NB4 (cell line): ENCODE measurements at regions not wholly inside any gene's neighbourhood (a gene's known extent, or its start where the extent isn't known, plus 50 kb on each side); places are given as distances from the start of the nearest gene placed in this dataset.

Source experiments
- DNase-seq: peaks from one replicate; pipeline ENCODE4 v3.0.0; 2010; ENCODE audit warnings: low read depth
- H3K4me3 ChIP-seq: one replicate; pipeline ENCODE4 v1.5.1; 2011; ENCODE audit warnings: mild to moderate bottlenecking, low read depth, low read length, moderate library complexity
- MYC ChIP-seq: IDR thresholded peaks from 2 replicates; pipeline ENCODE4 v1.6.1; 2011; ENCODE audit warnings: low read depth, low read length
- POLR2A ChIP-seq: IDR thresholded peaks from 2 replicates; pipeline ENCODE4 v1.6.1; 2011; ENCODE audit warnings: mild to moderate bottlenecking; ENCODE audit not compliant: insufficient read length; ENCODE audit errors: extremely low read depth
- TF ChIP-seq, protein P1 (sequence below): IDR thresholded peaks from one replicate; pipeline ENCODE4 v1.5.1; 2012; ENCODE audit warnings: low read depth, low read length
- TF ChIP-seq, protein P2 (sequence below): IDR thresholded peaks from 2 replicates; pipeline ENCODE4 v1.6.1; 2011; ENCODE audit warnings: low read depth, low read length

DNA sequence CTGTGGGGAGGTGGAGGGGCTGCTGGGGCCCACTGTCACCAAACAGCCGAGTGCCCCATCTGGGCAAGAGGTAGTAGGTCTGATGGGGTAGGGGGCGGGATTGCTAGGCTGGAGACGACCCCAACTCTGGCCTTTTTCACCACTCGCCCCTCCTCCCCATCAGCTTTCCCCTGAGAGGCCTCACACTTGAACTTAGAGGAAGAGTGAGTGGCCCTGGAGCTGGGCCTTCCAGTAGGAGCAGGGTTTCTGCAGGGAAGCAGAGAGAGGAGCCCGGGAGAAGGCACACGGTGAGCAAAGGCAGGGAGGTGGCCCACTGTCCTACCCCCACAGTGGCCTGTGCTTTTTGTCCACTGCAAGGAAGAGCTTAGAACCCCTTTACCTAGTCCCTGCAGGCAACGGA lies 111.9 kb upstream of the WNT4 start:
- TF ChIP-seq, protein P1, sequence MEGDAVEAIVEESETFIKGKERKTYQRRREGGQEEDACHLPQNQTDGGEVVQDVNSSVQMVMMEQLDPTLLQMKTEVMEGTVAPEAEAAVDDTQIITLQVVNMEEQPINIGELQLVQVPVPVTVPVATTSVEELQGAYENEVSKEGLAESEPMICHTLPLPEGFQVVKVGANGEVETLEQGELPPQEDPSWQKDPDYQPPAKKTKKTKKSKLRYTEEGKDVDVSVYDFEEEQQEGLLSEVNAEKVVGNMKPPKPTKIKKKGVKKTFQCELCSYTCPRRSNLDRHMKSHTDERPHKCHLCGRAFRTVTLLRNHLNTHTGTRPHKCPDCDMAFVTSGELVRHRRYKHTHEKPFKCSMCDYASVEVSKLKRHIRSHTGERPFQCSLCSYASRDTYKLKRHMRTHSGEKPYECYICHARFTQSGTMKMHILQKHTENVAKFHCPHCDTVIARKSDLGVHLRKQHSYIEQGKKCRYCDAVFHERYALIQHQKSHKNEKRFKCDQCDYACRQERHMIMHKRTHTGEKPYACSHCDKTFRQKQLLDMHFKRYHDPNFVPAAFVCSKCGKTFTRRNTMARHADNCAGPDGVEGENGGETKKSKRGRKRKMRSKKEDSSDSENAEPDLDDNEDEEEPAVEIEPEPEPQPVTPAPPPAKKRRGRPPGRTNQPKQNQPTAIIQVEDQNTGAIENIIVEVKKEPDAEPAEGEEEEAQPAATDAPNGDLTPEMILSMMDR, result no peak
- no peak for TF ChIP-seq MYC
- TF ChIP-seq, protein P2, sequence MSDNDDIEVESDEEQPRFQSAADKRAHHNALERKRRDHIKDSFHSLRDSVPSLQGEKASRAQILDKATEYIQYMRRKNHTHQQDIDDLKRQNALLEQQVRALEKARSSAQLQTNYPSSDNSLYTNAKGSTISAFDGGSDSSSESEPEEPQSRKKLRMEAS, result no peak
- no peak overlapping the region for H3K4me3 ChIP-seq
- no peak for DNase-seq

DNA sequence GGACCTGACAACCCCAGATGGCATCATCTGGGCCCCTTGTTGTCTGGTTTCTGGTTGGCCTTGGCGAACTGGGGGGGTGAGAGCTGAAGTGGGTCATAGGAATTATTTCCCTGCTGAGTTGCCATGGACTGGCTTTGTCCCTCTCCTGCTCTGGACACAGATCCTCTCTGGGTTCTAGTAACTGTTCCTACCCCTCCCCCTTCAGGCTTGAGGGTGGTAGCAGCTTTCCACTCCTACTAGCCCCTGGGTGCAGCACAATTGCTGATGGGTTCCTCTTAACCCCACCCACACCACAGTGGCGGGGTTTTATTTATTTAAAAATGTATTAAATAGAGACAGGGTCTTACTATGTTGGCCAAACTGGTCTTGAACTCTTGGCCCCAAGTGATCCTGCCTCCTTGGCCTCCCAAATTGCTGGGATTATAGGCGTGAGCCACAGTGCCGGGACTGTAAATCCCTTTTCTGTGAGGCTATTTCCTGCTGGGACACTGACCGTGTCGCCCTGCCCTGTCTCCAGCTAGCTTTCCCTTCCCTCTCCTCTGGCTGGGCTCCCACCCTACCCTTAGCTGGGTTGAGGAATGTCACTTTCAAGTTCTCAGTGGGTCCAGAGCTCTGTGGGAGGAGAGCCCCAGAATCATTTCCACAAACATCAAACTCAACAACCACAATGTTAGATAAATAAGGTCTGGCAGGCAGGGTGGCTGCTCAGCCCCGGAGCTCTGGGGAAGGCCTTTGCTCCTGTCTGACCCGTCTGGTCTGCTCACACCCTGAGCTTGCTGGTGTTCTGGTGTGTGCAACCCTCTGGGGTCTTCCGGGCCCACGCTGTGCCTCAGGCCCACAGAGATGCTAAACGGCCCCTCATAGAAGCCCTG lies 112.7 kb upstream of the WNT4 start:
- no peak for DNase-seq
- TF ChIP-seq MYC (no peak), POLR2A (no peak)
- TF ChIP-seq, protein P1, result no peak
- no peak overlapping the region for H3K4me3 ChIP-seq

DNA sequence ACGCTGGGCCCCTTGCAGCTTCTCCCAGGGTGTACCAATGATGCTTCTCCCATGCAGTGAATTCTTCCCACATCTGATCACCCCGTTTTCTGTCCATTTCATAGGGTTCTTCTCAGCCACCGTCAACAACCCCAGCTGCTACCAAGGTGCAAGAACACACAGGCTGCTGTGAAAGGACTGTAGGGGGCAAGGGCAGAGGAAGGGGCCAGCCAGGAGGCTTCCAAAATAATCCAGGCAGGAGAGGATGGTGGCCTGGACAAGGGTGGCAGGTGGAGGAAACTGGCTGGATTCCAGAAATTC lies 113.3 kb upstream of the WNT4 start:
- DNase-seq, result no peak
- H3K4me3 ChIP-seq, result no peak overlapping the region
- TF ChIP-seq, protein P2, result no peak
- TF ChIP-seq MYC (no peak), POLR2A (no peak)
- TF ChIP-seq, protein P1, result no peak

DNA sequence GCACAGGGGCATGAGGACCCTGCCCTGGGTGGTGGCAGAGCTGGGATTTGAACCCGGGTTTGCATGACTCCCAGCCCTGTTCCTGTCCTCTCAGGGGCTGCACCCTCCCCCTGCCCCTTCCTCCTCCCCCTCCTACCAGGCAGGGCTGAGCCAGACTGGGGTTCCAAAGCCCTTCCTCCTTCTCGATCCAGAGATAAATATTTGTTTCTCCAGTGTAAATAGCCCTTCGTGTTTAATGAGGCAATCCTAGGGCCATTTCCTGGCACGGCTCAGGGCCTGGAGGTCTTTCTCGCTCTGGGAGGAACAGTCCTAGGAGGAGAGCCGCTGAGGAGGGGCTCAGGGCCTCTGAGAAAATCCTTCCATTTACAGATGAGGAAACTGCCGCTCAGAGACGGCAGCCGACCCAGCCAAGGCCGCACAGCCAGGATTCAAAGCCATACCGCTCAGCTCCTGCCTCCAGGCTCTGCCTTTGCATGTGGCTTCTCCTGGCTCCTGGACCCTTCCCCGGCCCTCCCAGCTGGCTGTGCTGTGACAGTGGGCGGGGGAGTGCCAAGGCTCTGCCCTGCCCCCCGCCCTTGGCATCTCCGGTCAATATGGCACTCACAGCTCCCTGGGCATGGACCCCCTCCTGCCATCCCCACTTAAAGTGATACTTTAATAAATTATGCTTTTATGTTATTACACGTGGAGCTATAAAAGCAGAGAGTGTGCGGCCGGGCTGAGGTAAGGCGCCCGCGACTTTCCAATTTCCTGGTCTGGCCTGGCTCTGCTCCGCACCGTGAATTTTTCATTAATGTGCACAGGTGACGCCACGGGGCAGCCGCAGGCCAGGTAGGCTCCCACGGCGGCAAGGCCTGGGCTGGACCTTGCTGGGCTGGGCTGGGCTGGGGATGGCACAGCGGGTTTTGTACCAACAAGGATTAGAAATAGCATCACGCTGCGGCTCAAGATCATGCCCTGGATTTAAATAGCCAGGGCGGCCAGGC lies 114.7 kb upstream of the WNT4 start:
- TF ChIP-seq, protein P1, result no peak
- TF ChIP-seq, protein P2, result no peak
- TF ChIP-seq POLR2A, result no peak
- no peak for TF ChIP-seq MYC
- no peak overlapping the region for H3K4me3 ChIP-seq
- no peak for DNase-seq

DNA sequence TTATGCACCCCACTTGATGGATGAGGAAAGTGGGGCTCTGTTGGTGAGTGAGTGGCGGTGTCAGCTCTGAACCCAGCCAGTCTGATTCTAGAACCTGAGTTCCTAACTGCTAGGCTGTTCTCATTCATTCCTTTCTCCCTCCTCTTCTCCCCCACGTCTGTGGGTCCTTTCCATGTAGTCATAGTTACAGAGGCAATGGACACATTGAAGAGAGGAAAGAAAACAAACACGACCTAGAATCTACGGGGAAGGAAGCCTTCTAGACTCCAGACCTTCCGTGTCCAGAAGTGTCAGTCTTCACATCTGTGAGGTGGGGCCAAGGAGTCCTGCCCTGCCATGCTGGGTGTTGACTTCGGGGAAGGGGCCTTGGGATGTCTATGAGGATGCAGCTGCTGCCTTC lies 115.8 kb upstream of the WNT4 start:
- no peak overlapping the region for H3K4me3 ChIP-seq
- TF ChIP-seq, protein P1, result no peak
- no peak for TF ChIP-seq POLR2A
- no peak for DNase-seq
